ENCODE measurements at regions not wholly inside any gene's neighbourhood (a gene's known extent, or its start where the extent isn't known, plus 50 kb on each side); places are given as distances from the start of the nearest gene placed in this dataset.

GRCh38 chrX:39753293-39753996 is 344.3 kb downstream of the BCOR start:
- no peaks in the 10 kb centered on the region for H3K9me3 Mint-ChIP-seq
- no peaks in the 10 kb centered on the region for H3K27me3 Mint-ChIP-seq (ENCODE audit: low read depth)
- H3K36me3 Mint-ChIP-seq (ENCODE audit: low read depth): no peaks in the 10 kb centered on the region
- no peak overlapping the region for H3K27ac Mint-ChIP-seq
- no peak overlapping the region for H3K4me3 Mint-ChIP-seq
- H3K4me1 Mint-ChIP-seq (ENCODE audit: low read depth): peaks cover 12% of the 10 kb centered on the region

GRCh38 chrX:39755143-39756032 is 342.4 kb downstream of the BCOR start:
- Mint-ChIP-seq H3K27ac (no peak overlapping the region), H3K27me3 (ENCODE audit: low read depth) (no peaks in the 10 kb centered on the region), H3K4me3 (no peak overlapping the region), H3K4me1 (ENCODE audit: low read depth) (peaks cover 12% of the 10 kb centered on the region), H3K36me3 (ENCODE audit: low read depth) (no peaks in the 10 kb centered on the region), H3K9me3 (no peaks in the 10 kb centered on the region)

- H3K4me3 Mint-ChIP-seq: no peak overlapping the region
- H3K27ac Mint-ChIP-seq: no peak overlapping the region
- H3K27me3 Mint-ChIP-seq (ENCODE audit: low read depth): no peaks in the 10 kb centered on the region
- H3K36me3 Mint-ChIP-seq (ENCODE audit: low read depth): no peaks in the 10 kb centered on the region
- no peaks in the 10 kb centered on the region for H3K9me3 Mint-ChIP-seq
- peaks cover 10% of the 10 kb centered on the region for H3K4me1 Mint-ChIP-seq (ENCODE audit: low read depth)
Observed at GRCh38 chrX:39756086-39756883, 341.5 kb downstream of the BCOR start.

GRCh38 chrX:39757971-39758370 is 339.8 kb downstream of the BCOR start:
- Mint-ChIP-seq H3K4me1 (ENCODE audit: low read depth) (peaks cover 8% of the 10 kb centered on the region), H3K9me3 (no peaks in the 10 kb centered on the region), H3K36me3 (ENCODE audit: low read depth) (no peaks in the 10 kb centered on the region), H3K4me3 (no peak overlapping the region), H3K27ac (no peak overlapping the region), H3K27me3 (ENCODE audit: low read depth) (no peaks in the 10 kb centered on the region)

GRCh38 chrX:39758791-39759525 is 338.8 kb downstream of the BCOR start:
- Mint-ChIP-seq H3K36me3 (ENCODE audit: low read depth) (no peaks in the 10 kb centered on the region), H3K4me3 (no peak overlapping the region), H3K4me1 (ENCODE audit: low read depth) (peaks cover 3% of the 10 kb centered on the region), H3K9me3 (no peaks in the 10 kb centered on the region), H3K27me3 (ENCODE audit: low read depth) (no peaks in the 10 kb centered on the region), H3K27ac (no peak overlapping the region)

GRCh38 chrX:39759526-39760224 is 338.1 kb downstream of the BCOR start:
- Mint-ChIP-seq H3K36me3 (ENCODE audit: low read depth) (no peaks in the 10 kb centered on the region), H3K9me3 (no peaks in the 10 kb centered on the region), H3K27ac (no peak overlapping the region), H3K4me1 (ENCODE audit: low read depth) (peaks cover 3% of the 10 kb centered on the region), H3K4me3 (no peak overlapping the region), H3K27me3 (ENCODE audit: low read depth) (no peaks in the 10 kb centered on the region)

- Mint-ChIP-seq H3K9me3 (no peaks in the 10 kb centered on the region), H3K27me3 (ENCODE audit: low read depth) (no peaks in the 10 kb centered on the region), H3K36me3 (ENCODE audit: low read depth) (no peaks in the 10 kb centered on the region), H3K4me1 (ENCODE audit: low read depth) (peaks cover 7% of the 10 kb centered on the region), H3K4me3 (no peak overlapping the region), H3K27ac (no peak overlapping the region)
Observed at GRCh38 chrX:39760930-39761329, 336.8 kb downstream of the BCOR start.

- H3K9me3 Mint-ChIP-seq: no peaks in the 10 kb centered on the region
- no peaks in the 10 kb centered on the region for H3K36me3 Mint-ChIP-seq (ENCODE audit: low read depth)
- no peaks in the 10 kb centered on the region for H3K27me3 Mint-ChIP-seq (ENCODE audit: low read depth)
- H3K27ac Mint-ChIP-seq: no peak overlapping the region
- no peak overlapping the region for H3K4me3 Mint-ChIP-seq
- H3K4me1 Mint-ChIP-seq (ENCODE audit: low read depth): peaks cover 15% of the 10 kb centered on the region
Observed at GRCh38 chrX:39762266-39762841, 335.4 kb downstream of the BCOR start.

GRCh38 chrX:39764441-39764914 is 333.3 kb downstream of the BCOR start:
- Mint-ChIP-seq H3K4me1 (ENCODE audit: low read depth) (peaks cover 17% of the 10 kb centered on the region), H3K27ac (no peak overlapping the region), H3K27me3 (ENCODE audit: low read depth) (no peaks in the 10 kb centered on the region), H3K9me3 (no peaks in the 10 kb centered on the region), H3K4me3 (no peak overlapping the region), H3K36me3 (ENCODE audit: low read depth) (no peaks in the 10 kb centered on the region)

GRCh38 chrX:39765327-39765726 is 332.4 kb downstream of the BCOR start:
- H3K36me3 Mint-ChIP-seq (ENCODE audit: low read depth): no peaks in the 10 kb centered on the region
- H3K9me3 Mint-ChIP-seq: no peaks in the 10 kb centered on the region
- H3K4me3 Mint-ChIP-seq: peak overlapping the region; percentile 14
- H3K27ac Mint-ChIP-seq: peak overlapping the region; percentile 88
- no peaks in the 10 kb centered on the region for H3K27me3 Mint-ChIP-seq (ENCODE audit: low read depth)
- H3K4me1 Mint-ChIP-seq (ENCODE audit: low read depth): peaks cover 18% of the 10 kb centered on the region

- Mint-ChIP-seq H3K9me3 (peaks cover 4% of the 10 kb centered on the region), H3K4me3 (peak overlapping the region; percentile 2)
Observed at GRCh38 chrX:39766085-39766726, 331.6 kb downstream of the BCOR start.

GRCh38 chrX:39766855-39767254 is 330.9 kb downstream of the BCOR start:
- Mint-ChIP-seq H3K4me1 (ENCODE audit: low read depth) (peaks cover 23% of the 10 kb centered on the region), H3K27me3 (ENCODE audit: low read depth) (no peaks in the 10 kb centered on the region), H3K36me3 (ENCODE audit: low read depth) (no peaks in the 10 kb centered on the region), H3K27ac (peak overlapping the region; percentile 88), H3K4me3 (no peak overlapping the region), H3K9me3 (peaks cover 4% of the 10 kb centered on the region)

More at GRCh38 chrX:39766085-39766726, 331.6 kb downstream of the BCOR start:
- H3K36me3 Mint-ChIP-seq (ENCODE audit: low read depth): no peaks in the 10 kb centered on the region
- peak overlapping the region; percentile 88 for H3K27ac Mint-ChIP-seq
- H3K27me3 Mint-ChIP-seq (ENCODE audit: low read depth): no peaks in the 10 kb centered on the region
- H3K4me1 Mint-ChIP-seq (ENCODE audit: low read depth): peaks cover 18% of the 10 kb centered on the region

- Mint-ChIP-seq H3K27ac (no peak overlapping the region), H3K27me3 (ENCODE audit: low read depth) (no peaks in the 10 kb centered on the region), H3K36me3 (ENCODE audit: low read depth) (no peaks in the 10 kb centered on the region), H3K9me3 (peaks cover 4% of the 10 kb centered on the region), H3K4me1 (ENCODE audit: low read depth) (peaks cover 26% of the 10 kb centered on the region), H3K4me3 (no peak overlapping the region)
Observed at GRCh38 chrX:39767446-39767845, 330.3 kb downstream of the BCOR start.
